MM.1S (cell line): ENCODE measurements at regions not wholly inside any gene's neighbourhood (a gene's known extent, or its start where the extent isn't known, plus 50 kb on each side); places are given as distances from the start of the nearest gene placed in this dataset.

ENCODE experiments used
- EZH2 ChIP-seq: fragments of 300-600 bp; sonication (generic); optimal IDR thresholded peaks from 2 replicates; pipeline ENCODE3; 2017; ENCODE audit warnings: low read depth, mild to moderate bottlenecking, antibody characterized with exemption, low read length, mixed read lengths
- EZH2phosphoT487 ChIP-seq: fragments of 300-600 bp; sonication (generic); IDR thresholded peaks from 2 replicates; pipeline ENCODE4 v1.6.1; 2018; ENCODE audit warnings: antibody characterized with exemption, low read length
- TF ChIP-seq, protein P1 (sequence below): fragments of 300-600 bp; sonication (generic); IDR thresholded peaks from 2 replicates; pipeline ENCODE4 v1.5.1; 2016; ENCODE audit warnings: antibody characterized with exemption, low read length, mixed read lengths

DNA sequence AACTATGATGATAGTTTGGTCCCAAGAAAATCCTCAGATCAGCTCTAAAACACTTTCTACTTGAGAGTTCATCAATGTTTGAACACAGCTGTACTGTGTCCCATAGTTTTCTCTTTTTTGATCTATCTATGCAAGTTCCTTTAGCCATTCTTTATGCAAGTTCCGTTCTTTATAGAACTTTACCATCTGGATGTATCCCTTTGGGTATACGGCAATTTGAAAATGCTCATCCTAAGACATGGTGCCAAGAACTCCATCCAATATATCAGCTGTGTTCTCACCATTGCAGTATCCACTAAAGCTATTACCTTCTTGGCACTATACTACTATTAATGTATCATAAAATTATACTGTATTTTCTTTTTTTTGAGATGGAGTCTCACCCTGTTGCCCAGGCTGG is 276.9 kb downstream of the NOVA1 start:
- TF ChIP-seq EZH2 (no peak), EZH2phosphoT487 (no peak)
- TF ChIP-seq, protein P1, sequence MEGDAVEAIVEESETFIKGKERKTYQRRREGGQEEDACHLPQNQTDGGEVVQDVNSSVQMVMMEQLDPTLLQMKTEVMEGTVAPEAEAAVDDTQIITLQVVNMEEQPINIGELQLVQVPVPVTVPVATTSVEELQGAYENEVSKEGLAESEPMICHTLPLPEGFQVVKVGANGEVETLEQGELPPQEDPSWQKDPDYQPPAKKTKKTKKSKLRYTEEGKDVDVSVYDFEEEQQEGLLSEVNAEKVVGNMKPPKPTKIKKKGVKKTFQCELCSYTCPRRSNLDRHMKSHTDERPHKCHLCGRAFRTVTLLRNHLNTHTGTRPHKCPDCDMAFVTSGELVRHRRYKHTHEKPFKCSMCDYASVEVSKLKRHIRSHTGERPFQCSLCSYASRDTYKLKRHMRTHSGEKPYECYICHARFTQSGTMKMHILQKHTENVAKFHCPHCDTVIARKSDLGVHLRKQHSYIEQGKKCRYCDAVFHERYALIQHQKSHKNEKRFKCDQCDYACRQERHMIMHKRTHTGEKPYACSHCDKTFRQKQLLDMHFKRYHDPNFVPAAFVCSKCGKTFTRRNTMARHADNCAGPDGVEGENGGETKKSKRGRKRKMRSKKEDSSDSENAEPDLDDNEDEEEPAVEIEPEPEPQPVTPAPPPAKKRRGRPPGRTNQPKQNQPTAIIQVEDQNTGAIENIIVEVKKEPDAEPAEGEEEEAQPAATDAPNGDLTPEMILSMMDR, result no peak
